IMR-90 (cell line): ENCODE measurements at regions not wholly inside any gene's neighbourhood (a gene's known extent, or its start where the extent isn't known, plus 50 kb on each side); places are given as distances from the start of the nearest gene placed in this dataset.

Experiments
- ATAC-seq: fragments of 200-7000 bp; cut with Tn5 transposase; 2 replicates; pipeline ENCODE4 v1.9.1; 2020; ENCODE audit warnings: low read depth, mild to moderate bottlenecking, moderate library complexity
- BruUV-seq: library from RNA; stranded (reverse); fragments of 400-500 nt; replicated peaks from 2 replicates; lab custom pipeline; 2021; lab: Mats Ljungman, UMichigan
- CTCF ChIA-PET: fragments of 300-600 bp; formaldehyde crosslinking; extraction: SDS; loops from one replicate; lab custom pipeline; 2021; ENCODE audit warnings: antibody characterized with exemption; lab: Yijun Ruan, JAX
- POLR2A ChIA-PET: fragments of 300-600 bp; sonication (Branson Sonifier 250); formaldehyde crosslinking; loops from one replicate; lab custom pipeline; 2022; ENCODE audit warnings: antibody characterized with exemption; ENCODE audit not compliant: unreplicated experiment; lab: Charles Lee
- DNase-seq: peaks from one replicate; pipeline ENCODE4 v3.0.0; 2013
- H2AFZ ChIP-seq: replicated peaks from 2 replicates; pipeline ENCODE3; 2013; ENCODE audit warnings: low read length, mild to moderate bottlenecking; ENCODE audit not compliant: poor library complexity
- H2AK5ac ChIP-seq: 2 replicates; pipeline ENCODE4 v1.6.1; 2013; ENCODE audit warnings: low read depth, low read length, inconsistent platforms
- H2AK9ac ChIP-seq: replicated peaks from 2 replicates; pipeline ENCODE3; 2013; ENCODE audit warnings: mild to moderate bottlenecking, low read depth, low read length, moderate library complexity; ENCODE audit not compliant: poor library complexity
- H2BK120ac ChIP-seq: 2 replicates; pipeline ENCODE4 v1.6.1; 2013; ENCODE audit warnings: low read depth, low read length, inconsistent platforms
- H2BK15ac ChIP-seq: 3 replicates; pipeline ENCODE4 v1.6.1; 2013; ENCODE audit warnings: low read depth, low read length, inconsistent platforms
- H2BK20ac ChIP-seq: 2 replicates; pipeline ENCODE4 v1.6.1; 2013; ENCODE audit warnings: low read depth, mild to moderate bottlenecking, inconsistent platforms, low read length, moderate library complexity
- H2BK5ac ChIP-seq: 2 replicates; pipeline ENCODE4 v1.6.1; 2013; ENCODE audit warnings: mild to moderate bottlenecking, low read depth, low read length, inconsistent platforms; ENCODE audit not compliant: poor library complexity, severe bottlenecking
- H3K14ac ChIP-seq: replicated peaks from 2 replicates; pipeline ENCODE4 v1.6.1; 2013; ENCODE audit warnings: low read depth, low read length, inconsistent platforms
- H3K18ac ChIP-seq: 2 replicates; pipeline ENCODE4 v1.6.1; 2013; ENCODE audit warnings: low read depth, low read length, control low read depth
- H3K23ac ChIP-seq: 2 replicates; pipeline ENCODE4 v1.6.1; 2013; ENCODE audit warnings: low read depth, low read length, inconsistent platforms
- H3K27ac ChIP-seq: 2 replicates; pipeline ENCODE4 v1.5.1; 2013; ENCODE audit warnings: mild to moderate bottlenecking, control low read depth, low read length; ENCODE audit not compliant: insufficient read depth
- H3K27me3 ChIP-seq: 2 replicates; pipeline ENCODE4 v1.6.1; 2013; ENCODE audit warnings: low read length; ENCODE audit not compliant: control insufficient read depth, insufficient read depth
- H3K36me3 ChIP-seq: 2 replicates; pipeline ENCODE4 v1.6.1; 2013; ENCODE audit warnings: low read length, mixed read lengths; ENCODE audit not compliant: control insufficient read depth, insufficient read depth
- H3K4ac ChIP-seq: 2 replicates; pipeline ENCODE4 v1.6.1; 2013; ENCODE audit warnings: low read depth, low read length, inconsistent platforms
- H3K4me1 ChIP-seq: 2 replicates; pipeline ENCODE4 v1.6.1; 2013; ENCODE audit warnings: low read length, mixed read lengths; ENCODE audit not compliant: control insufficient read depth, insufficient read depth
- H3K4me2 ChIP-seq: 2 replicates; pipeline ENCODE4 v1.6.1; 2013; ENCODE audit warnings: low read depth, mild to moderate bottlenecking, control low read depth, low read length, moderate library complexity
- H3K4me3 ChIP-seq: 2 replicates; pipeline ENCODE4 v1.5.1; 2013; ENCODE audit warnings: low read depth, mild to moderate bottlenecking, control low read depth, low read length, moderate library complexity; ENCODE audit not compliant: insufficient read depth
- H3K56ac ChIP-seq: 2 replicates; pipeline ENCODE4 v1.6.1; 2013; ENCODE audit warnings: low read length, inconsistent platforms; ENCODE audit not compliant: insufficient read depth; ENCODE audit errors: extremely low read depth
- H3K79me1 ChIP-seq, 2 experiments: 2 replicates each; pipeline ENCODE4 v1.6.1; 2013; ENCODE audit warnings: low read length in 2 of 2, inconsistent platforms in 1 of 2, low read depth in 1 of 2
- H3K9ac ChIP-seq: 2 replicates; pipeline ENCODE4 v1.6.1; 2013; ENCODE audit warnings: low read depth, low read length, control low read depth
- H3K9me1 ChIP-seq: 2 replicates; pipeline ENCODE4 v1.6.1; 2013; ENCODE audit warnings: low read length, inconsistent platforms; ENCODE audit not compliant: insufficient read depth
- H3K9me3 ChIP-seq: 2 replicates; pipeline ENCODE4 v1.6.1; 2013; ENCODE audit warnings: low read length; ENCODE audit not compliant: control insufficient read depth, insufficient read depth
- H4K20me1 ChIP-seq: 2 replicates; pipeline ENCODE4 v1.6.1; 2013; ENCODE audit warnings: low read length, inconsistent platforms; ENCODE audit not compliant: insufficient read depth
- H4K5ac ChIP-seq: 2 replicates; pipeline ENCODE4 v1.6.1; 2013; ENCODE audit warnings: mild to moderate bottlenecking, low read depth, low read length, control low read depth
- H4K8ac ChIP-seq, 2 experiments: 2 replicates each; pipeline ENCODE4 v1.6.1; 2013; ENCODE audit warnings: low read depth in 2 of 2, low read length in 2 of 2, control low read depth in 1 of 2, inconsistent platforms in 1 of 2
- H4K91ac ChIP-seq: 2 replicates; pipeline ENCODE4 v1.6.1; 2013; ENCODE audit warnings: low read depth, low read length, inconsistent platforms; ENCODE audit not compliant: insufficient read depth
- MAFK ChIP-seq: IDR thresholded peaks from 2 replicates; pipeline ENCODE4 v1.6.1; 2012; ENCODE audit warnings: low read depth, low read length, improper control_type of control experiment
- WGBS, 2 experiments: methylation state at CpG; one replicate each; pipeline versions ENCODE4 v1.1.5 to v1.1.7; 2013; ENCODE audit warnings: missing lambda C conversion rate in 2 of 2; ENCODE audit not compliant: insufficient read length in 1 of 2; ENCODE audit errors: extremely low coverage in 2 of 2; 5-methylcytosine and 5-hydroxymethylcytosine counted together
- dilution Hi-C: fragments of 300-500 bp; cut with HindIII; formaldehyde crosslinking; loops from one replicate; pipeline ENCODE4 v1.14.3; 2018; ENCODE audit warnings: low sequenced_read_pairs; ENCODE audit not compliant: unreplicated experiment
- in situ Hi-C: fragments of 300-500 bp; cut with MboI; formaldehyde crosslinking; loops from 3 replicates; pipeline ENCODE4 v1.14.3; 2019; ENCODE audit warnings: low sequenced_read_pairs, inconsistent platforms, mixed read lengths
- intact Hi-C: fragments of 100-400 bp; cut with micrococcal nuclease; formaldehyde crosslinking; loops from 2 replicates; pipeline ENCODE4 v1.10.0; 2022
- TF ChIP-seq, protein P1 (sequence below): fragments of 150-350 bp; IDR thresholded peaks from 2 replicates; pipeline ENCODE4 v1.6.1; 2017; ENCODE audit warnings: mild to moderate bottlenecking, antibody characterized with exemption, low read length, low read depth
- TF ChIP-seq, protein P2 (sequence below): conservative IDR thresholded peaks from 2 replicates; pipeline ENCODE4 v1.5.1; 2012; ENCODE audit warnings: mild to moderate bottlenecking, low read depth, low read length, improper control_type of control experiment

DNA sequence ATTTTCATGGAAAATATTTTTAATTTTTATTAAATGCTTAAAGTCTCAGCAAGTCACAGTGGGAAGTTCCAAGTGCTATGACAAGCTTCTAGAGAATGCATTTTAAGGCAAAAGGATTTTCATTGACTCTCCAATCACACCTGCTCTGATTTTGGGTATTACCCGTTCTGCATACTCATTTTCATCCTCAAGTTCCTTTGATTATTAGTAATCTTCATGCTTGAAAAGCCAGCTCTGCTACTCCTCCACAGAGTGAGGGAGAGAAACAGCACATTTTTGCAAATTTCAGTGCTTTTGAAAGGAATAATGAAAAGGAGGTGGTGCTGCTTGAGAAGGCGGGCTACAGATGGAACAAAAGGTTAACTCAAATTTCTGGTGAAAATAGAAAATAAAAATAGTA, 450.7 kb downstream of the NSUN3 start:
- in situ Hi-C loops, result no loop called here
- H2BK15ac ChIP-seq, result no peak overlapping the region
- dilution Hi-C loops, result no loop called here
- H3K4me1 ChIP-seq, result no peaks in the 10 kb centered on the region
- no peak overlapping the region for H3K14ac ChIP-seq
- H3K4me2 ChIP-seq, result no peak overlapping the region
- H3K27ac ChIP-seq, result no peak overlapping the region
- H2BK120ac ChIP-seq, result no peak overlapping the region
- no peaks in the 10 kb centered on the region for H3K9me3 ChIP-seq
- no peak overlapping the region for H3K56ac ChIP-seq
- H2AK5ac ChIP-seq, result no peak overlapping the region
- no peak overlapping the region for H2AK9ac ChIP-seq
- H3K9me1 ChIP-seq, result no peaks in the 10 kb centered on the region
- H4K91ac ChIP-seq, result no peak overlapping the region
- H3K27me3 ChIP-seq, result no peaks in the 10 kb centered on the region
- H3K18ac ChIP-seq, result no peak overlapping the region
- no peak overlapping the region for H3K4me3 ChIP-seq
- H2BK20ac ChIP-seq, result no peak overlapping the region
- no peak overlapping the region for H4K5ac ChIP-seq
- H3K9ac ChIP-seq, result no peak overlapping the region
- CTCF ChIA-PET, result no interaction called here
- H2AFZ ChIP-seq, result no peak overlapping the region
- no peak for DNase-seq
- TF ChIP-seq, protein P1, sequence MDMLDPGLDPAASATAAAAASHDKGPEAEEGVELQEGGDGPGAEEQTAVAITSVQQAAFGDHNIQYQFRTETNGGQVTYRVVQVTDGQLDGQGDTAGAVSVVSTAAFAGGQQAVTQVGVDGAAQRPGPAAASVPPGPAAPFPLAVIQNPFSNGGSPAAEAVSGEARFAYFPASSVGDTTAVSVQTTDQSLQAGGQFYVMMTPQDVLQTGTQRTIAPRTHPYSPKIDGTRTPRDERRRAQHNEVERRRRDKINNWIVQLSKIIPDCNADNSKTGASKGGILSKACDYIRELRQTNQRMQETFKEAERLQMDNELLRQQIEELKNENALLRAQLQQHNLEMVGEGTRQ, result no peak
- TF ChIP-seq, protein P2, sequence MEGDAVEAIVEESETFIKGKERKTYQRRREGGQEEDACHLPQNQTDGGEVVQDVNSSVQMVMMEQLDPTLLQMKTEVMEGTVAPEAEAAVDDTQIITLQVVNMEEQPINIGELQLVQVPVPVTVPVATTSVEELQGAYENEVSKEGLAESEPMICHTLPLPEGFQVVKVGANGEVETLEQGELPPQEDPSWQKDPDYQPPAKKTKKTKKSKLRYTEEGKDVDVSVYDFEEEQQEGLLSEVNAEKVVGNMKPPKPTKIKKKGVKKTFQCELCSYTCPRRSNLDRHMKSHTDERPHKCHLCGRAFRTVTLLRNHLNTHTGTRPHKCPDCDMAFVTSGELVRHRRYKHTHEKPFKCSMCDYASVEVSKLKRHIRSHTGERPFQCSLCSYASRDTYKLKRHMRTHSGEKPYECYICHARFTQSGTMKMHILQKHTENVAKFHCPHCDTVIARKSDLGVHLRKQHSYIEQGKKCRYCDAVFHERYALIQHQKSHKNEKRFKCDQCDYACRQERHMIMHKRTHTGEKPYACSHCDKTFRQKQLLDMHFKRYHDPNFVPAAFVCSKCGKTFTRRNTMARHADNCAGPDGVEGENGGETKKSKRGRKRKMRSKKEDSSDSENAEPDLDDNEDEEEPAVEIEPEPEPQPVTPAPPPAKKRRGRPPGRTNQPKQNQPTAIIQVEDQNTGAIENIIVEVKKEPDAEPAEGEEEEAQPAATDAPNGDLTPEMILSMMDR, result no peak
- TF ChIP-seq MAFK, result no peak
- WGBS, 2 experiments, result no CpG with 5 or more reads among the region's 2 CpGs
- no peaks in the 10 kb centered on the region for H3K79me1 ChIP-seq
- H3K4ac ChIP-seq, result no peak overlapping the region
- intact Hi-C loops, result no loop called here
- ATAC-seq, result no peak
- H2BK5ac ChIP-seq, result no peak overlapping the region
- H4K8ac ChIP-seq, result no peak overlapping the region
- H4K20me1 ChIP-seq, result no peaks in the 10 kb centered on the region
- no TSS peak for BruUV-seq
- no peaks in the 10 kb centered on the region for H3K36me3 ChIP-seq
- no peak overlapping the region for H3K23ac ChIP-seq
- POLR2A ChIA-PET, result no interaction called here
